HUES48 (cell line): ENCODE measurements at regions not wholly inside any gene's neighbourhood (a gene's known extent, or its start where the extent isn't known, plus 50 kb on each side); places are given as distances from the start of the nearest gene placed in this dataset.

Experiments
- H3K27ac ChIP-seq: one replicate; pipeline ENCODE4 v1.7.0; 2013; ENCODE audit warnings: low read depth, low read length, inconsistent platforms
- H3K27me3 ChIP-seq: 2 replicates; pipeline ENCODE4 v1.6.1; 2013; ENCODE audit warnings: mild to moderate bottlenecking, low read length; ENCODE audit not compliant: control insufficient read depth, insufficient read depth
- H3K36me3 ChIP-seq: 2 replicates; pipeline ENCODE4 v1.6.1; 2013; ENCODE audit warnings: low read length; ENCODE audit not compliant: control insufficient read depth, insufficient read depth
- H3K4me1 ChIP-seq: 2 replicates; pipeline ENCODE4 v1.6.1; 2013; ENCODE audit warnings: mild to moderate bottlenecking, low read length; ENCODE audit not compliant: control insufficient read depth, insufficient read depth
- H3K4me3 ChIP-seq: 2 replicates; pipeline ENCODE4 v1.5.1; 2013; ENCODE audit warnings: mild to moderate bottlenecking, low read depth, low read length
- H3K9ac ChIP-seq: 2 replicates; pipeline ENCODE4 v1.6.1; 2013; ENCODE audit warnings: mild to moderate bottlenecking, low read depth, low read length, moderate library complexity
- H3K9me3 ChIP-seq: 2 replicates; pipeline ENCODE4 v1.6.1; 2013; ENCODE audit warnings: low read length; ENCODE audit not compliant: control insufficient read depth, insufficient read depth

- 0 out of 2 replicates have a peak, but pooled peaks cover 4% of the 10 kb centered on the region for H3K9me3 ChIP-seq
- no peak overlapping the region for H3K9ac ChIP-seq
- no peaks in the 10 kb centered on the region for H3K4me1 ChIP-seq
- H3K27me3 ChIP-seq, result no peaks in the 10 kb centered on the region
- no peak overlapping the region for H3K4me3 ChIP-seq
- H3K27ac ChIP-seq, result no peak overlapping the region
- H3K36me3 ChIP-seq, result no peaks in the 10 kb centered on the region
Observed at GRCh38 chr18:34350778-34351177, 126.1 kb upstream of the NOL4 start.

DNA sequence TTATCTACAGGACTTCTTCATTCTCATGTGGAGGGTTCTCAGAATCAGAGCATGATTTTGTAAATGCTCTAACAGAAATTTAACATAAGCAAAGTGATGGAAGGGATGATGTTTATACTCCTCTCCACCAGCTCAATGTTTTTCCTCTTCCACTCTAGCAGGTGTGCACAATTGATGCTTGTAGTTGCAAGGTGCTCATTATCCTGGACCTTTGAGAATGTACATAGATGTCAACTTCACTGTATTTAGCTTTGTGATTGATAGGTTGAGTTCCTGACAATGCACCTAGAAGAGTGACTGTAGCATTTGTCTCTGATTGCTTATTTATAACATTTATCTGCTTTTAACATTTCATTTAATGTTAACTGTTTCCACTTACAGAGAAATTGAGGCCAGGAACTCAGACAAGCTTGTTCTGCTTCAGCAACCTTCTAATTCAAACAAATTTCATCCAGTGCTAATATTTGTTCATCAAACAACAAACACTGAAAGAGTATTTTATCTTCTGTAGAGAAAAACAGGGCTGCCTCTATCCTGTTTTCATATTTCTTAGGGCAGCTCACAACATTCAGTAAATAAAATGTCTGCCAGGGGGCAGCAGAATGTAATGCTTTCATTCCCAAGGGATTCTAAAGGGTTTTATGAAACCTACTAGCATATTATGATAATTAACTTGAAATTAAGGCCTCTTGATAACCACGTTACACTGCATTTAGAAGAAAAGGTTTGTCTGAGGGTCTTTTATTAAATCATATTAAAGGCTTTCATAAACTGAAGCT lies 127.9 kb upstream of the NOL4 start:
- Histone ChIP-seq H3K27me3 (no peaks in the 10 kb centered on the region), H3K9ac (no peak overlapping the region), H3K36me3 (no peaks in the 10 kb centered on the region), H3K4me3 (no peak overlapping the region), H3K27ac (no peak overlapping the region), H3K4me1 (no peaks in the 10 kb centered on the region), H3K9me3 (0 out of 2 replicates have a peak, but pooled peaks cover 4% of the 10 kb centered on the region)

DNA sequence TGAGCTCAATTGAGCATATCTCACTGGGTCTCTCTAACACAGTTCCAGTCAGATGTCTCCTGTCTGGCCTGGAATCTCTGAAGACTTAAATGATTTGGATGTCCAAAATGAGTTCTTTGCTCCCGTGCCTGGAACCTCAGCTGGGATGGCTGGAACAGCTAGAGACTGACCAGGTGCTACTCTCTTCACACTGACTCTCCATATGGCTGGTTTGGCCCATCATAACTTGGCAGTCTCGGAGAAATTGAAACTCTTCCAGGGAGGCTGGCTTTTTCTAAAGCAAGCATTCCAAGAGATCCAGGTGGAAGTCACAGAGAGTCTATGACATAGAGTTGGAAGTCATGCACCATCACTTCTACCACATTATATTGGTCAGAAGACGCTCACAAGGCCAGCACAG lies 129.6 kb upstream of the NOL4 start:
- no peaks in the 10 kb centered on the region for H3K4me1 ChIP-seq
- H3K27ac ChIP-seq, result no peak overlapping the region
- H3K9me3 ChIP-seq, result 0 out of 2 replicates have a peak, but pooled peaks cover 4% of the 10 kb centered on the region
- no peaks in the 10 kb centered on the region for H3K36me3 ChIP-seq
- no peak overlapping the region for H3K9ac ChIP-seq
- no peak overlapping the region for H3K4me3 ChIP-seq
- H3K27me3 ChIP-seq, result no peaks in the 10 kb centered on the region

GRCh38 chr18:34357944-34358580 lies 133.3 kb upstream of the NOL4 start:
- H3K36me3 ChIP-seq, result no peaks in the 10 kb centered on the region
- no peaks in the 10 kb centered on the region for H3K4me1 ChIP-seq
- no peaks in the 10 kb centered on the region for H3K27me3 ChIP-seq
- no peak overlapping the region for H3K27ac ChIP-seq
- no peak overlapping the region for H3K9ac ChIP-seq
- H3K4me3 ChIP-seq, result no peak overlapping the region
- no peaks in the 10 kb centered on the region for H3K9me3 ChIP-seq

GRCh38 chr18:34358923-34359322 lies 134.2 kb upstream of the NOL4 start:
- H3K36me3 ChIP-seq, result no peaks in the 10 kb centered on the region
- H3K9ac ChIP-seq, result no peak overlapping the region
- H3K27me3 ChIP-seq, result no peaks in the 10 kb centered on the region
- H3K4me1 ChIP-seq, result no peaks in the 10 kb centered on the region
- no peak overlapping the region for H3K27ac ChIP-seq
- H3K4me3 ChIP-seq, result no peak overlapping the region
- no peaks in the 10 kb centered on the region for H3K9me3 ChIP-seq

GRCh38 chr18:34364699-34365098 lies 140.0 kb upstream of the NOL4 start:
- H3K27me3 ChIP-seq, result no peaks in the 10 kb centered on the region
- no peak overlapping the region for H3K27ac ChIP-seq
- H3K4me1 ChIP-seq, result no peaks in the 10 kb centered on the region
- no peaks in the 10 kb centered on the region for H3K36me3 ChIP-seq
- H3K9ac ChIP-seq, result no peak overlapping the region
- no peak overlapping the region for H3K4me3 ChIP-seq
- H3K9me3 ChIP-seq, result no peaks in the 10 kb centered on the region

GRCh38 chr18:34370704-34371395 lies 146.1 kb upstream of the NOL4 start:
- Histone ChIP-seq H3K4me1 (no peaks in the 10 kb centered on the region), H3K27me3 (no peaks in the 10 kb centered on the region), H3K27ac (no peak overlapping the region), H3K9ac (no peak overlapping the region), H3K4me3 (no peak overlapping the region), H3K36me3 (no peaks in the 10 kb centered on the region), H3K9me3 (no peaks in the 10 kb centered on the region)

- Histone ChIP-seq H3K9me3 (no peaks in the 10 kb centered on the region), H3K4me3 (no peak overlapping the region), H3K27ac (no peak overlapping the region), H3K4me1 (no peaks in the 10 kb centered on the region), H3K9ac (no peak overlapping the region), H3K36me3 (no peaks in the 10 kb centered on the region), H3K27me3 (no peaks in the 10 kb centered on the region)
Observed at GRCh38 chr18:34380326-34380725, 155.6 kb upstream of the NOL4 start.

DNA sequence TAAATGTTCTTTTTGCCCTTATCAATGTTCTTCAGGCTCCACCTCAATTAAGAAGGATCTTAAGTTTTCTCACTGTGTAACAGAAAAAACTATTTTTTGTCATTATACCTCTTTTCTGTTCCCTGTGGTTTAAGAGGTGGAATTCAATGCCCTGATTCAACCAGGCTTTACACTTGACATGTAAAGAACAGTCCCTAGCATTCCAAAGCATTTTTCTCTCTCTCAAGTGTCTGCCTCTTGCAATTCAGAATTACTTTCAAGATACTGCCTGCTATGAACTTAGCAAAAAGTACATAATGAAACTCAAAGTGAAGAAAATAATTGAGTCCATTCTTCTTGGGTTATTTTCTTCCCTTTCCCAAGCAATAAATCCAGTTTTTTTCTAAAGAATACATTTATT lies 160.6 kb upstream of the NOL4 start:
- no peaks in the 10 kb centered on the region for H3K27me3 ChIP-seq
- no peaks in the 10 kb centered on the region for H3K36me3 ChIP-seq
- peaks cover 7% of the 10 kb centered on the region; the same call in 1 of the 2 replicates for H3K9me3 ChIP-seq
- H3K4me1 ChIP-seq, result no peaks in the 10 kb centered on the region
- no peak overlapping the region for H3K27ac ChIP-seq
- no peak overlapping the region for H3K4me3 ChIP-seq
- H3K9ac ChIP-seq, result no peak overlapping the region

GRCh38 chr18:34386803-34387202 lies 162.1 kb upstream of the NOL4 start:
- no peak overlapping the region for H3K9ac ChIP-seq
- H3K9me3 ChIP-seq, result peaks cover 7% of the 10 kb centered on the region; the same call in 1 of the 2 replicates
- no peaks in the 10 kb centered on the region for H3K36me3 ChIP-seq
- no peak overlapping the region for H3K27ac ChIP-seq
- H3K27me3 ChIP-seq, result no peaks in the 10 kb centered on the region
- H3K4me3 ChIP-seq, result no peak overlapping the region
- H3K4me1 ChIP-seq, result no peaks in the 10 kb centered on the region
